ENCODE measurements at regions not wholly inside any gene's neighbourhood (a gene's known extent, or its start where the extent isn't known, plus 50 kb on each side); places are given as distances from the start of the nearest gene placed in this dataset.

DNA sequence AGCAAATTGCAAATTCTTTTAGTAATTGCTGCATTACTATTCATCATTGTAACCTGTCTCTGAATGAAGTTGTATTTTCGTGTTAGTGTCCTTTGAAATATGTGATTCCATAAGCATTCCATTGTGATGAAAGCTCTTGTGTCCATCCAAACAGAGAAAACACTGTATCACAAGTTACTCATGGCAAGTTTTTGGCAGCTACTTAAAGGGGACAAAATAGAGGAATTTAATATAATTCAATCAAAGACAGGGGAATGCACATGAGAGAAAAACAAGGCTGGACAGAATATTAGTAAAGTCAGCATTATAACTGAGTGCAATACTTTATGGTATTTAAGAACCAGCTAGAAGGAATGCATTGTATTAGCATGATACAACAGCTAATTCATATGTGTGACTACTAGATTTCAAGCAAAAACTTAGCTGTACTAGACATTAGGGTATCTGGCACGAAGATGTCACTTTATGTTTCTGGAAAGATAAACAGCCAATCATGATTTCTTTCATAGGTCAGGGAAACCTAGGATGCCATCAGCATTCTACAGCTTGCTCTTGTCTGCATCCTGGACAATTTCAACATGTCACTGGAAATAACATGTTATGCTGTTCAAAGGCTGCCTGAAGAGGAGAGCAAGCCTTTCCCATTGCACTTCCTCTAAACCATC lies 270.6 kb upstream of the MARCKS start:
- DNase-seq (ENCODE audit: low spot score), result no peak
- TF ChIP-seq, protein P1, sequence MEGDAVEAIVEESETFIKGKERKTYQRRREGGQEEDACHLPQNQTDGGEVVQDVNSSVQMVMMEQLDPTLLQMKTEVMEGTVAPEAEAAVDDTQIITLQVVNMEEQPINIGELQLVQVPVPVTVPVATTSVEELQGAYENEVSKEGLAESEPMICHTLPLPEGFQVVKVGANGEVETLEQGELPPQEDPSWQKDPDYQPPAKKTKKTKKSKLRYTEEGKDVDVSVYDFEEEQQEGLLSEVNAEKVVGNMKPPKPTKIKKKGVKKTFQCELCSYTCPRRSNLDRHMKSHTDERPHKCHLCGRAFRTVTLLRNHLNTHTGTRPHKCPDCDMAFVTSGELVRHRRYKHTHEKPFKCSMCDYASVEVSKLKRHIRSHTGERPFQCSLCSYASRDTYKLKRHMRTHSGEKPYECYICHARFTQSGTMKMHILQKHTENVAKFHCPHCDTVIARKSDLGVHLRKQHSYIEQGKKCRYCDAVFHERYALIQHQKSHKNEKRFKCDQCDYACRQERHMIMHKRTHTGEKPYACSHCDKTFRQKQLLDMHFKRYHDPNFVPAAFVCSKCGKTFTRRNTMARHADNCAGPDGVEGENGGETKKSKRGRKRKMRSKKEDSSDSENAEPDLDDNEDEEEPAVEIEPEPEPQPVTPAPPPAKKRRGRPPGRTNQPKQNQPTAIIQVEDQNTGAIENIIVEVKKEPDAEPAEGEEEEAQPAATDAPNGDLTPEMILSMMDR (IDR thresholded peaks at IDR 0.05), result no peak
- ATAC-seq (ENCODE audit: low FRiP score), result no peak

GRCh38 chr6:113587078-113587699 lies 270.0 kb upstream of the MARCKS start:
- DNase-seq (ENCODE audit: low spot score) (no peak), ATAC-seq (ENCODE audit: low FRiP score) (no peak)
- TF ChIP-seq, protein P1 (IDR thresholded peaks at IDR 0.05), result no peak

- DNase-seq (ENCODE audit: low spot score) (no peak), ATAC-seq (ENCODE audit: low FRiP score) (no peak)
- TF ChIP-seq, protein P1 (IDR thresholded peaks at IDR 0.05), result no peak
These were observed 268.5 kb upstream of the MARCKS start for GRCh38 chr6:113588646-113589045.

- DNase-seq (ENCODE audit: low spot score) (no peak), ATAC-seq (ENCODE audit: low FRiP score) (no peak)
- TF ChIP-seq, protein P1 (IDR thresholded peaks at IDR 0.05), result no peak
These were observed 265.0 kb upstream of the MARCKS start for GRCh38 chr6:113591896-113592827.

GRCh38 chr6:113594726-113595125 lies 262.4 kb upstream of the MARCKS start:
- TF ChIP-seq, protein P1 (IDR thresholded peaks at IDR 0.05), result no peak
- DNase-seq (ENCODE audit: low spot score), result no peak
- ATAC-seq (ENCODE audit: low FRiP score), result no peak

DNA sequence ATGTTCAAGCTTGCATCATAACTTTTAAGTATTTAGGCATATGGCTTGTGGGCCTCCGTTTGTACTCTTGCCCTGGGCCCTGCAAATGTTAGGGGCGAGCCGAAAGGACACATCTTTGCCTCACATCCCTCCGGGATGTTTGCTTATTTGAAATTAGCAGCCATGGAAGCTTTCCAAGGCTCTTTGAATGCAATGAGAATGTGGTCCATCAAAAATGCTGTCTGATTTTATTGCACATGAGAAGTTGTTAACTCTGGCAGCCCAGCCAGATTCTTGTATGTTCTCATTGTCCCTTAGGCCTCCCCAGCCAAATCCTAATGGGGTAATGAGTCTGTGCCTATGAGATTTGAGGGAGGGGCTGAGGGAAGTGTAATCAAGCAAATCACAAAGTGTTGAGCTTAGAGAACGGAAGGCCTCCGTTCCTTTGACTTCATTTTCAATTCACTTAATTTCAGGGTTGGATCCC lies 261.2 kb upstream of the MARCKS start:
- no peak for ATAC-seq (ENCODE audit: low FRiP score)
- no peak for DNase-seq (ENCODE audit: low spot score)

More for the DNA sequence above, 261.2 kb upstream of the MARCKS start:
- TF ChIP-seq, protein P1 (IDR thresholded peaks at IDR 0.05), result no peak
